Right atrium auricular region (tissue), 2 donors: ENCODE measurements at regions not wholly inside any gene's neighbourhood (a gene's known extent, or its start where the extent isn't known, plus 50 kb on each side); places are given as distances from the start of the nearest gene placed in this dataset.
A peak's percentile ranks its signal among the peaks of the same experiment; 100 is the strongest.

ENCODE experiments used
- DNase-seq: peaks from one replicate; pipeline ENCODE4 v3.0.0-alpha.2; 2019; ENCODE audit warnings: low spot score
- H3K27ac ChIP-seq, 2 donors: fragments of 200-600 bp; sonication (generic); 1 replicate in 1 of 2; 2 replicates in 1 of 2; pipeline ENCODE4 v1.5.1; 2016 to 2019
- H3K27me3 ChIP-seq, 2 donors: fragments of 200-600 bp; sonication (generic); one replicate each; pipeline versions ENCODE4 v1.5.1 to v1.6.0; 2017 to 2019
- H3K36me3 ChIP-seq: fragments of 200-600 bp; sonication (generic); one replicate; pipeline ENCODE4 v1.5.1; 2016
- H3K4me1 ChIP-seq, 2 donors: fragments of 200-600 bp; sonication (generic); one replicate each; pipeline versions ENCODE4 v1.5.1 to v1.6.0; 2017 to 2019
- H3K4me3 ChIP-seq, 2 donors: fragments of 200-600 bp; sonication (generic); 1 replicate in 1 of 2; 2 replicates in 1 of 2; pipeline ENCODE4 v1.5.1; 2017 to 2019; ENCODE audit warnings: mild to moderate bottlenecking in 1 of 2, moderate library complexity in 1 of 2
- H3K9me3 ChIP-seq, 2 donors: fragments of 200-600 bp; sonication (generic); one replicate each; pipeline ENCODE4 v1.5.1; 2019
- TF ChIP-seq, protein P1 (sequence below), 2 donors: fragments of 200-600 bp; sonication (generic); IDR thresholded peaks; one replicate each; pipeline ENCODE4 v1.5.1; 2019; ENCODE audit warnings: antibody characterized with exemption in 2 of 2

GRCh38 chr9:14373336-14373666, 59.4 kb upstream of the NFIB start:
- no peaks in the 10 kb centered on the region for H3K36me3 ChIP-seq
- no peak for DNase-seq
- no peaks in the 10 kb centered on the region for H3K27me3 ChIP-seq
- peaks cover 0 to 15% of the 10 kb centered on the region in 2 donors for H3K4me1 ChIP-seq
- TF ChIP-seq, protein P1, sequence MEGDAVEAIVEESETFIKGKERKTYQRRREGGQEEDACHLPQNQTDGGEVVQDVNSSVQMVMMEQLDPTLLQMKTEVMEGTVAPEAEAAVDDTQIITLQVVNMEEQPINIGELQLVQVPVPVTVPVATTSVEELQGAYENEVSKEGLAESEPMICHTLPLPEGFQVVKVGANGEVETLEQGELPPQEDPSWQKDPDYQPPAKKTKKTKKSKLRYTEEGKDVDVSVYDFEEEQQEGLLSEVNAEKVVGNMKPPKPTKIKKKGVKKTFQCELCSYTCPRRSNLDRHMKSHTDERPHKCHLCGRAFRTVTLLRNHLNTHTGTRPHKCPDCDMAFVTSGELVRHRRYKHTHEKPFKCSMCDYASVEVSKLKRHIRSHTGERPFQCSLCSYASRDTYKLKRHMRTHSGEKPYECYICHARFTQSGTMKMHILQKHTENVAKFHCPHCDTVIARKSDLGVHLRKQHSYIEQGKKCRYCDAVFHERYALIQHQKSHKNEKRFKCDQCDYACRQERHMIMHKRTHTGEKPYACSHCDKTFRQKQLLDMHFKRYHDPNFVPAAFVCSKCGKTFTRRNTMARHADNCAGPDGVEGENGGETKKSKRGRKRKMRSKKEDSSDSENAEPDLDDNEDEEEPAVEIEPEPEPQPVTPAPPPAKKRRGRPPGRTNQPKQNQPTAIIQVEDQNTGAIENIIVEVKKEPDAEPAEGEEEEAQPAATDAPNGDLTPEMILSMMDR (IDR thresholded peaks at IDR 0.05), result no peak
- H3K4me3 ChIP-seq, result no peak overlapping the region
- no peaks in the 10 kb centered on the region for H3K9me3 ChIP-seq
- peak overlapping the region; percentile 24 to 28 for H3K27ac ChIP-seq

DNA sequence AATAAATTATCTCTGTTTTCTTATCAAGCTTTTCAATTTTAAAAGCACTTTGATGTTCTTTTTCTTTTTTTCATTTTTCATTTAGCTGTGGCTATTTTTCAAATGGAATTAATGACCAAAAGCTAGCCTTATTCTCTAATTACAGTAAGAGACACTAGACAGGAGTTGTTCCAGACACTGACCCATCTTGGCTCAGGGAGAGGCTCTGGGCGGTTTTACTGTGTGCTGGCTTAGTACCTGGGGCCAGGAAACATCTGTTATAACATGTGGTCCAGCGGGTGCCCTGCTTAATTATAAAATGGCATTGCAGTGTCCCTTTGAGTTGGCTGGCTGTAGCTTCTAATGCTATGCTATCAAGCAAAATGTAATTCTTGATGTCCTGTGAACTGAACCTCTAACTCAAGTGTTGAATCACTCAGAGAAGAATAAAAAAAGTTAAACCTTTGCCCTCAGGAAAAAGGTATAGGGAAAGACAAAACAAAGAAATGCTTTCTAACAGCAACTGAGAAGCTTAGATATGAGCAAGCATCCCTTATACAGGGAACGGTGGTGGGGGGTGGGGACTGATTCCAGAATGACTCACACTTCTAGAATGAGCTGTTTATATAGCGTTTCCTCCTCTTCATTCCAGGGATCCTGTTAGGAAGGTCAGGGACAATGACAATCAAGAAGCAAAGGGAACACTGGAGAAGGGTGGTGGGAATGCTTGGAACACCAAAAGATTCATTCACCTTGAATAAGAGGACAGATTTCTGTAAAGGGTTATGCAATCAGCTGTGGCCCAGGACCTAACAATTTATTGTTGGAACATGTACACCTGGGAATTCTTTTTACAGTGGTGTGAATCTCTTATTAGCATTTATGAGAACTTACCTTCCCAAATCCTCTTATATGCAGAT, 58.7 kb upstream of the NFIB start:
- Histone ChIP-seq H3K9me3 (no peaks in the 10 kb centered on the region), H3K27me3 (no peaks in the 10 kb centered on the region), H3K4me1 (peaks cover 0 to 15% of the 10 kb centered on the region in 2 donors), H3K36me3 (no peaks in the 10 kb centered on the region), H3K4me3 (no peak overlapping the region), H3K27ac (peak overlapping the region; percentile 24 to 42)
- TF ChIP-seq, protein P1 (IDR thresholded peaks at IDR 0.05), result no peak
- DNase-seq, result no peak

DNA sequence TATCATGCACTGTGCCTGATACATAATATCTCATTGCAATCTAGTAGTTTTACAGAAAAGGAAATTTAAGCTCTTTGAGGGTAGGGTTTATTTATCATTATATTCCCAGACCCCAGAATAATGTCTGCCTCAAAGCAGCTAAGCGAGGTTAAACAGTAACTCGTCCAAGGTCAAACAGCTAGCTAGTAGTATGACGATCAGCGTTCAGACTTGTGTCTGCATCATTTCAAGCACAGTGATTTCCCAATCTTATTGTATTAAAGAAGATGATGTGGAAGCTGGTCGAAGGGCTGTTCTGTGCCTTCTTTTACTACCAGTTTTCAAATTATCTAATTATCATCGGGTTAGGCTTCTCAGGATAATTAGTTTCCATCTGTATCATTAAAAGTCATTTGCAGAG, 55.1 kb upstream of the NFIB start:
- peaks cover 0 to 28% of the 10 kb centered on the region in 2 donors for H3K4me1 ChIP-seq
- TF ChIP-seq, protein P1 (IDR thresholded peaks at IDR 0.05), result no peak

GRCh38 chr9:14366076-14366475, 52.1 kb upstream of the NFIB start:
- TF ChIP-seq, protein P1 (IDR thresholded peaks at IDR 0.05), result no peak
- Histone ChIP-seq H3K4me1 (peaks cover 0 to 13% of the 10 kb centered on the region in 2 donors), H3K4me3 (no peak overlapping the region)

More for the DNA sequence above, 55.1 kb upstream of the NFIB start:
- no peaks in the 10 kb centered on the region for H3K36me3 ChIP-seq
- H3K27me3 ChIP-seq, result no peaks in the 10 kb centered on the region
- H3K9me3 ChIP-seq, result no peaks in the 10 kb centered on the region
- no peak overlapping the region for H3K4me3 ChIP-seq
- DNase-seq, result no peak
- no peak overlapping the region for H3K27ac ChIP-seq

DNA sequence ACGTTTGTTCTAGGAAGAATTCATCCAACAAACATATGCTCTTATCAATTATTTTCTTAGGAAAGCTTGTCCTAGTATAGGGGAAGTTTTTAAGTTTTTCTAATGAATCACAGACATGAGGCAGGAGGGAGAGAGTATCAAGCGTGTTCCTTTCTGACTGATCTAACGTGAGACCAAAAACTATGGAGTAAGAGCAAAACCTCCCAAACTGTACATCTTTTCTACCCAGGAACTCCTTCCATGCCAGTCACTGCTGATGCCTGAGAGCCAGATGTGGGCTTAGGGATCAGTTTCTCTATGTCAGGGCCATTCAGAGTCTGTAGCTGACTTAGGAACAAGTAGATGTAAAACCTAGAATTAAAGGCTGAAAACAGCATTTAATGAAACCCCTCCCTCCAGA, 51.7 kb upstream of the NFIB start:
- TF ChIP-seq, protein P1 (IDR thresholded peaks at IDR 0.05), result no peak
- Histone ChIP-seq H3K27ac (peak overlapping the region; percentile 41 to 58), H3K9me3 (no peaks in the 10 kb centered on the region), H3K4me3 (no peak overlapping the region), H3K27me3 (no peaks in the 10 kb centered on the region), H3K4me1 (peaks cover 0 to 13% of the 10 kb centered on the region in 2 donors), H3K36me3 (no peaks in the 10 kb centered on the region)
- no peak for DNase-seq

More at GRCh38 chr9:14366076-14366475, 52.1 kb upstream of the NFIB start:
- DNase-seq, result no peak
- H3K27me3 ChIP-seq, result no peaks in the 10 kb centered on the region
- no peaks in the 10 kb centered on the region for H3K9me3 ChIP-seq
- no peaks in the 10 kb centered on the region for H3K36me3 ChIP-seq
- peak overlapping the region; percentile 41 to 58 for H3K27ac ChIP-seq
